Body of pancreas (tissue), 4 donors: ENCODE measurements at regions not wholly inside any gene's neighbourhood (a gene's known extent, or its start where the extent isn't known, plus 50 kb on each side); places are given as distances from the start of the nearest gene placed in this dataset.

Experiments
- ATAC-seq: fragments of 150-250 bp; one replicate; pipeline ENCODE4 v1.9.1; 2016
- DNase-seq, 4 donors: peaks; one replicate each; pipeline ENCODE4 v3.0.0-alpha.2; 2019
- H3K27ac ChIP-seq, 4 donors: fragments of 200-600 bp; sonication (generic); 1 replicate in 3 of 4; 2 replicates in 1 of 4; pipeline versions ENCODE4 v1.5.1 to v1.6.1; 2016 to 2019; ENCODE audit warnings: mild to moderate bottlenecking in 1 of 4, mixed read lengths in 1 of 4, moderate library complexity in 1 of 4
- H3K27me3 ChIP-seq, 2 donors: fragments of 200-600 bp; sonication (generic); one replicate each; pipeline ENCODE4 v1.6.0; 2016; ENCODE audit warnings: mild to moderate bottlenecking in 1 of 2
- H3K36me3 ChIP-seq, 2 donors: fragments of 200-600 bp; sonication (generic); replicated peaks in 1 of 2; 2 replicates each; pipeline ENCODE4 v1.5.1; 2016; ENCODE audit warnings: low read depth in 2 of 2; ENCODE audit not compliant: insufficient read depth in 1 of 2
- H3K4me1 ChIP-seq: fragments of 200-600 bp; sonication (generic); one replicate; pipeline ENCODE4 v1.6.0; 2016
- H3K4me3 ChIP-seq, 2 donors: fragments of 200-600 bp; sonication (generic); 1 replicate in 1 of 2; 2 replicates in 1 of 2; pipeline ENCODE4 v1.5.1; 2016 to 2019
- H3K9me3 ChIP-seq, 3 donors: fragments of 200-600 bp; sonication (generic); 1 replicate in 2 of 3; 2 replicates in 1 of 3; pipeline ENCODE4 v1.5.1; 2016
- CTCF ChIP-seq, 7 experiments: fragments of 450-650 bp in 4 of 7; fragments of 200-600 bp in 3 of 7; sonication (generic) in 3 of 7; IDR thresholded peaks; one replicate each; pipeline ENCODE4 v1.5.1; 2016 to 2019; ENCODE audit warnings: antibody characterized with exemption in 7 of 7
- POLR2A ChIP-seq, 3 donors: fragments of 450-650 bp; IDR thresholded peaks; one replicate each; pipeline ENCODE4 v1.6.1; 2016; ENCODE audit warnings: antibody characterized with exemption in 3 of 3, mild to moderate bottlenecking in 2 of 3
- WGBS, 2 donors: methylation state at CpG; one replicate each; pipeline ENCODE4 v1.1.5; 2017; 5-methylcytosine and 5-hydroxymethylcytosine counted together
- intact Hi-C: fragments of 100-400 bp; cut with DNase I; formaldehyde crosslinking; loops from one replicate; pipeline ENCODE4 v1.15.1; 2023

GRCh38 chr5:92969191-92969780, 611.7 kb downstream of the NR2F1-AS1 start:
- Histone ChIP-seq H3K27ac (peak overlapping the region in 1 of 4 donors; percentile 11), H3K36me3 (no peaks in the 10 kb centered on the region), H3K9me3 (no peaks in the 10 kb centered on the region), H3K4me3 (no peak overlapping the region), H3K4me1 (no peaks in the 10 kb centered on the region), H3K27me3 (no peaks in the 10 kb centered on the region)
- intact Hi-C loops, result no loop called here
- 62 to 65% methylated on average over 5 of the region's 5 CpGs for WGBS, 2 donors
- DNase-seq (no peak), ATAC-seq (no peak)
- TF ChIP-seq CTCF (IDR thresholded peaks at IDR 0.05) (no peak), POLR2A (IDR thresholded peaks at IDR 0.05) (no peak)

GRCh38 chr5:92963800-92964199, 617.2 kb downstream of the NR2F1-AS1 start:
- Histone ChIP-seq H3K9me3 (no peaks in the 10 kb centered on the region), H3K27ac (no peak overlapping the region), H3K4me1 (no peaks in the 10 kb centered on the region), H3K27me3 (no peaks in the 10 kb centered on the region), H3K4me3 (no peak overlapping the region), H3K36me3 (no peaks in the 10 kb centered on the region)
- 65 to 71% methylated on average over 2 of the region's 2 CpGs for WGBS, 2 donors
- no peak for DNase-seq
- TF ChIP-seq CTCF (IDR thresholded peaks at IDR 0.05) (no peak), POLR2A (IDR thresholded peaks at IDR 0.05) (no peak)
- intact Hi-C loops, result no loop called here
- ATAC-seq, result no peak

DNA sequence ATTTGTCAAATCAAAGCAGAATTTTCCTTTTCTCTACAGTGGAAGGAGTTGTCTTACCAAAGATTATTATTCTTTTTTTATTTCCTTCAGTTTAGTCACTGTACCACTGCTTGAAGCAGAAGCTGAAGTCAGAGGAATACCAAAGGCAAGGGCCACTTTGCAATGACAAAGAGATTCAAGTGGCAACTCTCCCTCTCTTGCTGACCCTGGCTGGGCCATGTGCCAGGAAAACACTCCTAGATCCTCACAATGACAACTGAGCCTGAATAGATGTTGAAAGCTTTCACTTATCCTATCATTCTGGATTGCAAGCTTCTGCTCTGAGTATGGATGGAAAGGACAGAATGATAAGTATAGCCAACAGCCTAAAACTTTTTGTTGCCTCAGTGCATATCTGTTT, 618.3 kb downstream of the NR2F1-AS1 start:
- intact Hi-C loops, result no loop called here
- H3K4me1 ChIP-seq, result no peaks in the 10 kb centered on the region
- no peak for ATAC-seq
- H3K27ac ChIP-seq, result no peak overlapping the region
- no peaks in the 10 kb centered on the region for H3K27me3 ChIP-seq
- no peak overlapping the region for H3K4me3 ChIP-seq
- no peak for DNase-seq
- TF ChIP-seq POLR2A (IDR thresholded peaks at IDR 0.05) (no peak), CTCF (IDR thresholded peaks at IDR 0.05) (no peak)
- no peaks in the 10 kb centered on the region for H3K36me3 ChIP-seq
- no peaks in the 10 kb centered on the region for H3K9me3 ChIP-seq

- H3K4me1 ChIP-seq, result no peaks in the 10 kb centered on the region
- intact Hi-C loops, result no loop called here
- DNase-seq, result no peak
- no peak for ATAC-seq
- no peaks in the 10 kb centered on the region for H3K27me3 ChIP-seq
- WGBS, 2 donors, result 65 to 66% methylated on average over 5 of the region's 5 CpGs
- no peak overlapping the region for H3K27ac ChIP-seq
- H3K4me3 ChIP-seq, result no peak overlapping the region
- H3K9me3 ChIP-seq, result no peaks in the 10 kb centered on the region
- no peak for TF ChIP-seq POLR2A (IDR thresholded peaks at IDR 0.05)
- TF ChIP-seq CTCF (IDR thresholded peaks at IDR 0.05), result no peak
- H3K36me3 ChIP-seq, result no peaks in the 10 kb centered on the region
These were observed 624.1 kb downstream of the NR2F1-AS1 start for GRCh38 chr5:92956886-92957285.

DNA sequence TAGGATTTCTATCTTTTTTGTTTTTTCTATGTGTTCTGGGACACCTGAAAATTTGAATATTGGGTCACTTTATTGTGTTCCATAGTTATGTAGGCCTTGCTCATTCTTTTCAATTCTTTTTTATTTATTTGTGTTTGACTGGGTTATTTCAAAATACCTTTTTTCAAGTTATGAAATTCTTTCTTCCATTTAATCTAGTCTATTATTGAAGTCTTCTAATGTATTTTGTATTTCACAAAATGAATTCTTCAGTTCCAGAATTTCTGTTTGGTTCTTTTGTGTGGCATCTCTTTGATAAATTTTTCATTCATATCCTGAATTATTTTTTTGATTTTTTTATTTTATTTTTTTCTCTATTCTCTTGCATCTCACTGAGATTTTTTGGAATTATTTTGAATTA, 628.8 kb downstream of the NR2F1-AS1 start:
- no peak overlapping the region for H3K4me3 ChIP-seq
- no peaks in the 10 kb centered on the region for H3K27me3 ChIP-seq
- no peak overlapping the region for H3K27ac ChIP-seq
- no peak for ATAC-seq
- no peaks in the 10 kb centered on the region for H3K9me3 ChIP-seq
- TF ChIP-seq CTCF (IDR thresholded peaks at IDR 0.05) (no peak), POLR2A (IDR thresholded peaks at IDR 0.05) (no peak)
- no peak for DNase-seq
- H3K4me1 ChIP-seq, result no peaks in the 10 kb centered on the region
- intact Hi-C loops, result no loop called here
- H3K36me3 ChIP-seq, result no peaks in the 10 kb centered on the region
